ENCODE measurements at regions not wholly inside any gene's neighbourhood (a gene's known extent, or its start where the extent isn't known, plus 50 kb on each side); places are given as distances from the start of the nearest gene placed in this dataset.

- Histone ChIP-seq H3K4me3 (no peak overlapping the region), H3K36me3 (no peaks in the 10 kb centered on the region), H3K27me3 (no peaks in the 10 kb centered on the region), H3K9me3 (no peaks in the 10 kb centered on the region), H3K27ac (no peak overlapping the region), H3K4me1 (no peaks in the 10 kb centered on the region)
- DNase-seq (ENCODE audit: low spot score in 2 of 2), result no peak
- no peak for TF ChIP-seq CTCF (IDR thresholded peaks at IDR 0.05)
- intact Hi-C loops (cut with DNase I), result no loop called here
Measured at GRCh38 chr2:40642237-40642636, 190.3 kb upstream of the SLC8A1 start.

GRCh38 chr2:40642726-40643125 is 190.8 kb upstream of the SLC8A1 start:
- Histone ChIP-seq H3K27ac (no peak overlapping the region), H3K4me1 (no peaks in the 10 kb centered on the region), H3K36me3 (no peaks in the 10 kb centered on the region), H3K27me3 (no peaks in the 10 kb centered on the region), H3K9me3 (no peaks in the 10 kb centered on the region), H3K4me3 (no peak overlapping the region)
- DNase-seq (ENCODE audit: low spot score in 2 of 2), result no peak
- intact Hi-C loops (cut with DNase I), result no loop called here
- no peak for TF ChIP-seq CTCF (IDR thresholded peaks at IDR 0.05)

GRCh38 chr2:40646642-40647041 is 194.8 kb upstream of the SLC8A1 start:
- no peak for DNase-seq (ENCODE audit: low spot score in 2 of 2)
- intact Hi-C loops (cut with DNase I), result no loop called here

GRCh38 chr2:40652155-40652554 is 200.3 kb upstream of the SLC8A1 start:
- Histone ChIP-seq H3K36me3 (no peaks in the 10 kb centered on the region), H3K4me3 (no peak overlapping the region), H3K4me1 (no peaks in the 10 kb centered on the region), H3K27me3 (no peaks in the 10 kb centered on the region), H3K27ac (no peak overlapping the region), H3K9me3 (no peaks in the 10 kb centered on the region)
- TF ChIP-seq CTCF (IDR thresholded peaks at IDR 0.05), result no peak
- intact Hi-C loops (cut with DNase I), result no loop called here
- no peak for DNase-seq (ENCODE audit: low spot score in 2 of 2)

More at GRCh38 chr2:40646642-40647041, 194.8 kb upstream of the SLC8A1 start:
- no peaks in the 10 kb centered on the region for H3K27me3 ChIP-seq
- H3K27ac ChIP-seq, result no peak overlapping the region
- no peaks in the 10 kb centered on the region for H3K36me3 ChIP-seq
- no peaks in the 10 kb centered on the region for H3K9me3 ChIP-seq
- no peak overlapping the region for H3K4me3 ChIP-seq
- TF ChIP-seq CTCF (IDR thresholded peaks at IDR 0.05), result no peak
- no peaks in the 10 kb centered on the region for H3K4me1 ChIP-seq

- DNase-seq (ENCODE audit: low spot score in 2 of 2), result no peak
- H3K36me3 ChIP-seq, result no peaks in the 10 kb centered on the region
- H3K4me1 ChIP-seq, result no peaks in the 10 kb centered on the region
- no peak overlapping the region for H3K4me3 ChIP-seq
- intact Hi-C loops (cut with DNase I), result no loop called here
- H3K27me3 ChIP-seq, result no peaks in the 10 kb centered on the region
- H3K9me3 ChIP-seq, result no peaks in the 10 kb centered on the region
- no peak overlapping the region for H3K27ac ChIP-seq
- TF ChIP-seq CTCF (IDR thresholded peaks at IDR 0.05), result no peak
Measured at GRCh38 chr2:40653829-40654228, 201.9 kb upstream of the SLC8A1 start.

GRCh38 chr2:40654346-40654745 is 202.5 kb upstream of the SLC8A1 start:
- no peak for DNase-seq (ENCODE audit: low spot score in 2 of 2)
- no peak overlapping the region for H3K4me3 ChIP-seq
- H3K27me3 ChIP-seq, result no peaks in the 10 kb centered on the region
- no peaks in the 10 kb centered on the region for H3K4me1 ChIP-seq
- no peak for TF ChIP-seq CTCF (IDR thresholded peaks at IDR 0.05)
- H3K9me3 ChIP-seq, result no peaks in the 10 kb centered on the region
- H3K36me3 ChIP-seq, result no peaks in the 10 kb centered on the region
- intact Hi-C loops (cut with DNase I), result no loop called here
- no peak overlapping the region for H3K27ac ChIP-seq

Data from ascending aorta (tissue), 2 donors.